NCI-H1105 (cell line): ENCODE measurements at regions not wholly inside any gene's neighbourhood (a gene's known extent, or its start where the extent isn't known, plus 50 kb on each side); places are given as distances from the start of the nearest gene placed in this dataset.
"Not testable (repeated sequence)": the region's sequence is repeated elsewhere in the genome, so short reads cannot be mapped to it uniquely, and the experiment has no call there.

Experiments used
- DNase-seq: peaks from one replicate; lab custom pipeline; 2025; lab: John Stamatoyannopoulos, UW

DNA sequence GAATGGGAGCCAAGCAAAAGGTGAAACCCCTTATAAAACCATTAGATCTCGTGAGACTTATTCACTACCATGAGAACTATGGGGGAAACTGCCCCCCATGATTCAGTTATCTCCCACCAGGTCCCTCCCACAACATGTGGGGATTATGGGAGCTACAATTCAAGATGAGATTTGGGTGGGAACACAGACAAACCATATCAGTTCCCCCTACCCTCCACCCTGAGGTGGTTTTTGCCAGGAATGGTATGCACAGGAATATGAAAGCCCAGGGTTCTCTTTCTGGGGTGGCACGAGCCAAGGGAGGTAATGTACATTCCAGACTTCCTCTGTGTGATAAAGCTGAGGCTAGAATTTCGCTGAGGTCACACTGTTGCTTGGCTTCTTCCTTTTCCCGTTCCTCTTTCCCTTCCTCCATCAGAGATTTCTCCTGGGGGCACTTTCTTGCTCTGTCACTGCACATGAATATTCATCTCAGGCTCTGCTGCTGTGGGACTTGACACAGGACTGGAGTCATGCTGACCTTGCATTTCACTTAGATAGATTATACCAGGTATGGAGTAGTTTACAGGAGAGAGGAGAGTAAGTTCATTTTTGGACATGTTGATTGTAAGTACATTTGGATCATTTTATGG is 347.0 kb upstream of the MTPN start:
- no peak for DNase-seq

GRCh38 chr7:136312592-136312991 is 335.4 kb upstream of the MTPN start:
- no peak for DNase-seq

DNA sequence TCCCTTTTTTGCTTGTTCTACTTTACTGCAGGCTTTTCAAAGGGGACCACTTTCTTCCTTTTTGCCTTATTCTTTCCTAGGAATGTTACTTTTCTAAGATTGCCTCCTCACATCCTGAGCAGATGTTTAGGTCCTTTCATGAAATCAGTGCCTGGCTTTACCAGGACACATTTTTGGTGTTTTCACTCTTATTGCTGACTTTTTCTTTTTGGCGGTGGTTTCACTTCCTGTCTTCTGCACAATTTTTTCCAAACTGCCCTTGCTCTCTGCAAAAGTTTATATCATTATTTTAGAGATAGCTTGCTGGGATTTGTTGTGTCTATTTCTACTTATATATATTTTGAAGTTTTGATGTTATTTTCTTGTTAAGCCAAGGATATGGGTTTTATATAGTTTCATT is 332.2 kb upstream of the MTPN start:
- no peak for DNase-seq

- no peak for DNase-seq
Measured at GRCh38 chr7:136308230-136308629, 331.1 kb upstream of the MTPN start.

GRCh38 chr7:136303162-136303561 is 326.0 kb upstream of the MTPN start:
- no peak for DNase-seq

- DNase-seq = no peak
Measured at GRCh38 chr7:136302049-136302448, 324.9 kb upstream of the MTPN start.

DNA sequence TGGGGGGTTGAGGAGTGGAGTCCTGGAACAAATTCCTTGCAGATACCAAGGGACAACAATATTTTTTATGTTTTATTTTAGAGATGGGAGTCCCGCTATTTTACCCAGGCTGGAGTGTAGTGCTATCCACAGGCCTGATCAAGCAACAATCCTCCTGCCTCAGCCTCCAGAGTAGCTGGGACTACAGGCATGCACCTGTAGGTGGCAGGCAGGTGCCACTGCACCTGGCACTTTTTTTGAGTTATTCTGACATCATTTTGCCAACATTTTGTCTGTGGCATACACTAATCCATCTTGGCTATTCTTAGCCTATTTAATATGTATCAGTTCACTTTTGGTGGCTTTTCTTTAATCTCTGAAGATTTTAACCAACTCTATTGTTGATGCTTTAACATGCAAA is 317.8 kb upstream of the MTPN start:
- no peak for DNase-seq

DNA sequence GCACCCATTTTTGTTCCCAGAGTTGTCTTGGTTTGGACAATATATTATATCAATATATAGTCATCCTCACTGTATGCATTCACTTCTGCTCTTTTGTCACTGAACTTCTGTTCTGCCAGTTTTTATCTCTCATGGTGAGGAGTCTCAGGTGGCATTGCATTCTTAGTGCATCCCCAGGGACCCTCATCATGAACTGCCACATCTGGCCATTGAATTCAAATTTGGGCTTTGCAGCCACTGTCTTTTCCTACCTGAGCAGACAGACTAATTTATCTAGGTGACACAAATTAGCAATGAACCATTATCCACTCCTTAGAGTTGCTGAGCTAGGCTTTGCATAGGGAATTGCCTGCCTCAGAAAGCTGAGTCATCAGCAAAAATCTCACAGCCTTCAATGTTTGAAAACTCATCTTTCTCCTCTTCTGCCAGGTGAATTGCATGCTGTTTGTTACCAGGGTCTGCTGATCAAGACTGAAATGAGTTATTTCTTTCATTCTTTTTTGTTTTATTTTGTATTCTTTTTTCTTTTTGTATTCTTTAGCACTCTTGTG is 316.8 kb upstream of the MTPN start:
- DNase-seq = no peak

- no peak for DNase-seq
Measured at GRCh38 chr7:136293272-136293671, 316.1 kb upstream of the MTPN start.

- DNase-seq = no peak
Measured at GRCh38 chr7:136292365-136292764, 315.2 kb upstream of the MTPN start.

- DNase-seq = no peak
Measured at GRCh38 chr7:136290351-136290750, 313.2 kb upstream of the MTPN start.

GRCh38 chr7:136278057-136278456 is 300.9 kb upstream of the MTPN start:
- DNase-seq = no peak

- DNase-seq = no peak
Measured at GRCh38 chr7:136275794-136276193, 298.6 kb upstream of the MTPN start.

DNA sequence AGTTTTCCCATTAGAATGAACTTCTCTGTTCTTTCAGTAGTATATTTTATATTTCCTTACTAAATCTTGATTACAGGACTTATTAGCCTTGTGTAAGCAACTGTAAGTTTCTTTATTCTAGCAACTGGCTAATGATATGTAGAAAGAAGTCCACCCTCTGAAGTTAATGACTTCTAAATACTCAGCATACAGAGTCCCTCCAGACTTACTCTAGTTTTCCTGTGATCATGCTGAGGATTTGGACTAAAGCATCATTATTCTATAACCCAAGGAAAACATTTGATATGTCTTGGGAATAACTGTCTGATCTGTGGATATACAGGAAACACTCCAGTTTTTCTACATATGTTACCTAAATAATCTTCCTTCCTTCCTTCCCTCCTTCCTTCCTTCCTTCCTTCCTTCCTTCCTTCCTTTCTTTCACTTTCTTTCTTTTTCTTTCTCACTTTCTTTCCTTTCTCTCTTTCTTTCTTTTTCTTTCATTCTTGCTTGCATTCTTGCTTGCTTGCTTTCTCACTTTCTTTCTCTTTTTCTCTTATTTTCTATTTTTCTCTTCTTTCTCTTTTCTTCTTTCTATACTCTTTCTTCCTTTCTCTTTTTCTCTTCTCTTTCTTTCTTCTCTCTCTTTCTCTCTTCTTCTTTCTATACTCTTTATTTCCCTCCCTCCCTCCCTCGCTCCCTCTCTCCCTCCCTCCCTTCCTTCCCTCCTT is 297.6 kb upstream of the MTPN start:
- no peak for DNase-seq

GRCh38 chr7:136272934-136273333 is 295.8 kb upstream of the MTPN start:
- no peak for DNase-seq

DNA sequence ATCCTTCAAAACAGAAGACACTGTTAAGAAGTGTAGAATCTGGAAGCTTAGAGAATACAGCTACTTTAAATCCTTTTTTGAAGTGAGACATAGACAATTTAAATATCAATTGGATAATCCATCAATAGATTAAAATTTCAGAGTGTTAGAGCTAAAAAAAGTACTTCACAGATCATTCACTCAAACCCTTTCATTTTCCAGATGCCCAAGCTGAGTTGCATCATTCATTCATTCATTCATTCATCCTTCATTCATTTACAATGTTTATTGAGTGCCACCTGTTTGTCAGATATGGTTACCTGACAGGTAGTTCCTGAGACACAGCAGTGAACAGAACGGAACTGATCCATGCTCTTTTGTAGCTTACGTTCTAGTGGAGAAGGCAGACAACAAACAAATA is 290.7 kb upstream of the MTPN start:
- DNase-seq = no peak

DNA sequence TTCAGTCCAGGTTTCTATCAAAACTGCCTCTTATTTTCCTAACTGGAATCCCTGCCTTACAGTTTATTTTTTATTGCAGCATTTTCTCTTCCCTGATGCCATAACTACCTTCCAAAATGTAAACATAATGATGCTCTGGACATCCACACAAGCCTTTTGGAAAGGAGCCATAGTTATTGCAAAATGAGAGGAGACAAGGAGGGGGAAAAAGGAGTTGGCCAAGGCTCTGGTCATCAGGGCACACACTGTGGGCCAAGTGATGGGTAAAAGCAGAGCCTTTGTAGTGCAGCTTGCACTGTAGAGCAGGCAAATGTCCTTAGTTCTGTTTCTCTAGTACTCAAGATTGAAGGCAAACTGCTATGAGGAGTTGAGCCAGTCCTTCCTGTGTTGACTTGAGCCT is 289.3 kb upstream of the MTPN start:
- no peak for DNase-seq

- DNase-seq = not testable (repeated sequence)
Measured at GRCh38 chr7:136264304-136264703, 287.1 kb upstream of the MTPN start.

DNA sequence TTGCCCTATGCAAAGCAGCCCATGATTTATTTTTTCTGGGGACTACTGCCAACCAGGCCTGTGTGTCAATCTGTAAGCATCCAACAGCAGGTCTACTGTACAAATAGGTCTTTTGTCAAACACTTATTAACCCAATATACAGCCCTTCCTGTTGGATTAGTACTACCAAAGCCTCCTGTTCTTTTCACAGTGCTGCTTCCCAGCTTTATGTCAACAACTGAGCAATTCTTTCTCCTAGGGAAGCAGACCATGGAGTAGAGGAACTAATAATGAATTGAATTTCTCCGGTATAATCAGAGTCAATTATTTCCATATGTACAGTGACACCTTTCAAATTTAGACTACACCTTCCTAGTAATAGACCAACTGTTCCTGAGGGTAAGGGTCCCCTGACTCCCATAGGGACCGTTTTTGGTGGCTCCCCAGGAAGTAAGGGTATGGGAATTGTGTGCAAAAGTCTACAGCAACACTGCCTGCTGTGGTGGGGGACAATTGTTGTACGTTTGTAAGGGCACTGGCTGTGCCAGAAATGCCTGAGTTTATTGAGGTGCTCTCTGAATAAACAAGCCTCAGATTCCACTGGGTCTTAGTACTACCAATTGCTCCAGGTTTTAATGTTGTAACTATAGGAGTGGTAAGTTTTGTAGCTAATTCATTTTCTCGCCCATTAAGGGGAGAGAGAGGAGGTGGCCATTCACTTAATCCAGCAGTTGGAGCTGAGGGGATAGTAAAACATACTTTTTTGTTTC is 286.1 kb upstream of the MTPN start:
- DNase-seq = not testable (repeated sequence)

DNA sequence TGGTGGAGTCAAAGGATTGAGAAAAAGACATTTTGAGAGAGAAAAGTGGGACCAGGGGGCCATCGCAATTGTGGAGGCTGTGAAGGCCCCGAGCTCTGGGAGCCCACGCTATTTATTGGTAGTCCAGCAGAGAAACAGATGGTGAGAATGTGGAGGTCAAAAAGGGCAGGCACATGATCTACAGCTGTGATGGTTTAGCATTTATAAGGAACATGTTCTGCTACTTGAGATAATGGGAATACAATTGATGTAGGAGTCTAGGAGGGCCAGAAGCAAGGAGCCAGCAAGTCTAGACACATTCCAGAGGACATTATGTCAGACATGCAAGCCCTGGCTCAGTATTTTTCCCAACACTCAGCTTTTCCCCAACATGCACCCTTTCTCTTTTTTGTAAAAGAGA is 283.4 kb upstream of the MTPN start:
- not testable (repeated sequence) for DNase-seq

GRCh38 chr7:136259074-136259473 is 281.9 kb upstream of the MTPN start:
- DNase-seq = no peak

- no peak for DNase-seq
Measured at GRCh38 chr7:136256491-136256890, 279.3 kb upstream of the MTPN start.

DNA sequence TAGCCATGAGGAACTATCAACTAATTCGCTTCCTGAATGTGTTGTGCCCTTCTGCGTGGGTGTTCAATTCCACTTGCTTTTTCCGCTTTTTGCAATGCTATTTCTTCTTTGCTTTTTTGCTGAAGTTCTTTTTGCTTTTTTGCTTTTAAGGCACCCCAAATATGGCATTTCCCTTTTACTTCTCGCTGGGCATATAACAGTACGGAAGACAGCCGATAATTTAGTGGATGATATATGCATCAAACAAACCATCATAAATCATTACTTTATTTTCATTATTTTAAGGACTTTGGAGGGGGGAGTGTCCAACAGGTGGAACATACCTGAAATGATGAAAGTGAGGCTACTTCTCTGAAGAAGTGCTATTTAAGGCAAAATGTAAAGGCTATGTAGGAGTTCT is 277.0 kb upstream of the MTPN start:
- DNase-seq = no peak
